Liver (tissue), 8 donors: ENCODE measurements at regions not wholly inside any gene's neighbourhood (a gene's known extent, or its start where the extent isn't known, plus 50 kb on each side); places are given as distances from the start of the nearest gene placed in this dataset.

Experiments used
- DNase-seq: peaks from one replicate; pipeline ENCODE4 v3.0.0-alpha.2; 2017; ENCODE audit warnings: low spot score
- H3K27ac ChIP-seq, 2 donors: one replicate each; pipeline ENCODE4 v1.7.0; 2013; ENCODE audit warnings: inconsistent platforms in 2 of 2, low read length in 2 of 2, control low read depth in 1 of 2, low read depth in 1 of 2, mild to moderate bottlenecking in 1 of 2
- H3K27me3 ChIP-seq, 4 donors: one replicate each; pipeline versions ENCODE4 v1.6.1 to v1.7.0; 2013; ENCODE audit warnings: low read length in 3 of 4, inconsistent platforms in 1 of 4, mild to moderate bottlenecking in 1 of 4, moderate library complexity in 1 of 4; ENCODE audit not compliant: control insufficient read depth in 4 of 4, insufficient read depth in 4 of 4
- H3K36me3 ChIP-seq, 4 donors: one replicate each; pipeline versions ENCODE4 v1.6.1 to v1.7.0; 2013; ENCODE audit warnings: low read length in 3 of 4, mild to moderate bottlenecking in 3 of 4, low read depth in 1 of 4, moderate library complexity in 1 of 4; ENCODE audit not compliant: control insufficient read depth in 4 of 4, insufficient read depth in 3 of 4
- H3K4me1 ChIP-seq, 4 donors: one replicate each; pipeline versions ENCODE4 v1.6.1 to v1.7.0; 2013; ENCODE audit warnings: low read length in 3 of 4, mild to moderate bottlenecking in 3 of 4, moderate library complexity in 1 of 4; ENCODE audit not compliant: control insufficient read depth in 4 of 4, insufficient read depth in 4 of 4
- H3K4me3 ChIP-seq, 3 donors: one replicate each; pipeline versions ENCODE4 v1.6.1 to v1.7.0; 2013; ENCODE audit warnings: low read length in 3 of 3, control low read depth in 1 of 3, low read depth in 1 of 3, mild to moderate bottlenecking in 1 of 3
- H3K9ac ChIP-seq, 2 donors: one replicate each; pipeline ENCODE4 v1.7.0; 2013; ENCODE audit warnings: low read length in 2 of 2, mild to moderate bottlenecking in 2 of 2, moderate library complexity in 2 of 2, control low read depth in 1 of 2, low read depth in 1 of 2
- H3K9me3 ChIP-seq, 4 donors: one replicate each; pipeline versions ENCODE4 v1.6.1 to v1.7.0; 2013; ENCODE audit warnings: low read length in 3 of 4; ENCODE audit not compliant: control insufficient read depth in 4 of 4
- ATF3 ChIP-seq: IDR thresholded peaks from 2 replicates; pipeline ENCODE4 v1.6.1; 2016; ENCODE audit warnings: antibody characterized with exemption
- CTCF ChIP-seq: fragments of 150-350 bp; IDR thresholded peaks from 2 replicates; pipeline ENCODE4 v1.5.1; 2017; ENCODE audit warnings: improper control_type of control experiment, low read depth, low read length; ENCODE audit not compliant: missing input control
- EGR1 ChIP-seq, 2 donors: IDR thresholded peaks; 2 replicates each; pipeline ENCODE4 v1.6.1; 2016 to 2018; ENCODE audit warnings: antibody characterized with exemption in 2 of 2, low read depth in 2 of 2
- FOXA1 ChIP-seq: IDR thresholded peaks from 2 replicates; pipeline ENCODE4 v1.6.1; 2016; ENCODE audit warnings: antibody characterized with exemption
- FOXA2 ChIP-seq: IDR thresholded peaks from 2 replicates; pipeline ENCODE4 v1.6.1; 2016; ENCODE audit warnings: antibody characterized with exemption
- GABPA ChIP-seq, 2 donors: IDR thresholded peaks in 1 of 2; conservative IDR thresholded peaks in 1 of 2; 2 replicates each; pipeline ENCODE4 v1.6.1; 2016; ENCODE audit warnings: antibody characterized with exemption in 2 of 2, mild to moderate bottlenecking in 1 of 2, moderate library complexity in 1 of 2
- HNF4A ChIP-seq, 2 donors: conservative IDR thresholded peaks; 2 replicates each; pipeline ENCODE4 v1.6.1; 2016; ENCODE audit warnings: antibody characterized with exemption in 2 of 2, mild to moderate bottlenecking in 2 of 2
- HNF4G ChIP-seq: IDR thresholded peaks from 2 replicates; pipeline ENCODE4 v1.6.1; 2016; ENCODE audit warnings: antibody characterized with exemption
- JUND ChIP-seq, 2 donors: IDR thresholded peaks; 2 replicates each; pipeline ENCODE4 v1.6.1; 2016; ENCODE audit warnings: antibody characterized with exemption in 2 of 2
- MAX ChIP-seq: IDR thresholded peaks from 2 replicates; pipeline ENCODE4 v1.6.1; 2016; ENCODE audit warnings: antibody characterized with exemption
- NR2F2 ChIP-seq: IDR thresholded peaks from 2 replicates; pipeline ENCODE4 v1.6.1; 2016; ENCODE audit warnings: antibody characterized with exemption
- RAD21 ChIP-seq, 2 donors: IDR thresholded peaks; 2 replicates each; pipeline ENCODE4 v1.6.1; 2016; ENCODE audit warnings: antibody characterized with exemption in 2 of 2, mild to moderate bottlenecking in 2 of 2
- REST ChIP-seq: IDR thresholded peaks from 2 replicates; pipeline ENCODE4 v1.6.1; 2016; ENCODE audit warnings: antibody characterized with exemption, mild to moderate bottlenecking
- RXRA ChIP-seq, 2 donors: IDR thresholded peaks; 2 replicates each; pipeline ENCODE4 v1.6.1; 2017 to 2018; ENCODE audit warnings: antibody characterized with exemption in 2 of 2, mild to moderate bottlenecking in 1 of 2
- SP1 ChIP-seq: IDR thresholded peaks from 2 replicates; pipeline ENCODE4 v1.6.1; 2018; ENCODE audit warnings: antibody characterized with exemption, mild to moderate bottlenecking
- TAF1 ChIP-seq: conservative IDR thresholded peaks from 2 replicates; pipeline ENCODE4 v1.6.1; 2016; ENCODE audit warnings: antibody characterized with exemption, mild to moderate bottlenecking
- YY1 ChIP-seq: IDR thresholded peaks from 2 replicates; pipeline ENCODE4 v1.6.1; 2016; ENCODE audit warnings: antibody characterized with exemption, mild to moderate bottlenecking
- ZBTB33 ChIP-seq: IDR thresholded peaks from 2 replicates; pipeline ENCODE4 v1.6.1; 2016; ENCODE audit warnings: antibody characterized with exemption
- WGBS: extraction: QIAGEN DNeasy Blood & Tissue Kit; methylation state at CpG from one replicate; pipeline ENCODE4 v1.1.7; 2013; 5-methylcytosine and 5-hydroxymethylcytosine counted together
- donor health status: healthy.
- donor health status: healthy.
- donor health status: healthy.
- donor health status: healthy.
- donor health status: healthy.

GRCh38 chr9:28086881-28087280 is 513.6 kb upstream of the C9orf72 start:
- Histone ChIP-seq H3K4me1 (no peaks in the 10 kb centered on the region), H3K36me3 (no peaks in the 10 kb centered on the region), H3K4me3 (no peak overlapping the region), H3K27ac (no peak overlapping the region), H3K9ac (no peak overlapping the region), H3K9me3 (no peaks in the 10 kb centered on the region), H3K27me3 (peaks cover 0 to 3% (median 0%) of the 10 kb centered on the region in 4 donors)
- TF ChIP-seq CTCF: no peak
- no peak for TF ChIP-seq YY1
- no peak for TF ChIP-seq TAF1
- no peak for TF ChIP-seq RXRA (IDR thresholded peaks at IDR 0.05)
- TF ChIP-seq HNF4A (conservative IDR thresholded peaks at IDR 0.05): no peak
- no peak for TF ChIP-seq FOXA1
- no peak for TF ChIP-seq NR2F2
- no peak for TF ChIP-seq RAD21 (IDR thresholded peaks at IDR 0.05)
- TF ChIP-seq SP1: no peak
- no peak for TF ChIP-seq JUND (IDR thresholded peaks at IDR 0.05)
- TF ChIP-seq REST: no peak
- no peak for TF ChIP-seq ATF3
- DNase-seq: no peak

- Histone ChIP-seq H3K27ac (no peak overlapping the region), H3K9me3 (no peaks in the 10 kb centered on the region), H3K36me3 (no peaks in the 10 kb centered on the region), H3K4me1 (no peaks in the 10 kb centered on the region), H3K9ac (no peak overlapping the region), H3K27me3 (peaks cover 0 to 2% (median 0%) of the 10 kb centered on the region in 4 donors), H3K4me3 (no peak overlapping the region)
- DNase-seq: no peak
- WGBS: 45% methylated on average over 10 of the region's 10 CpGs
- no peak for TF ChIP-seq HNF4G
- TF ChIP-seq MAX: no peak
- no peak for TF ChIP-seq NR2F2
- no peak for TF ChIP-seq FOXA2
- TF ChIP-seq JUND (IDR thresholded peaks at IDR 0.05): no peak
- no peak for TF ChIP-seq ZBTB33
- no peak for TF ChIP-seq GABPA (IDR thresholded peaks at IDR 0.05 in 1 of 2, conservative IDR thresholded peaks at IDR 0.05 in 1 of 2)
- TF ChIP-seq ATF3: no peak
- TF ChIP-seq FOXA1: no peak
- no peak for TF ChIP-seq RAD21 (IDR thresholded peaks at IDR 0.05)
- TF ChIP-seq YY1: no peak
- TF ChIP-seq HNF4A (conservative IDR thresholded peaks at IDR 0.05): no peak
- TF ChIP-seq REST: no peak
- no peak for TF ChIP-seq EGR1 (IDR thresholded peaks at IDR 0.05; ENCODE audit: low read depth in 2 of 2)
- no peak for TF ChIP-seq SP1
- TF ChIP-seq RXRA (IDR thresholded peaks at IDR 0.05): no peak
Observed at GRCh38 chr9:28092981-28093936, 520.0 kb upstream of the C9orf72 start.
